Left forelimb (tissue), 1 donor: ENCODE measurements at regions not wholly inside any gene's neighbourhood (a gene's known extent, or its start where the extent isn't known, plus 50 kb on each side); places are given as distances from the start of the nearest gene placed in this dataset.
"Not testable (repeated sequence)": the region's sequence is repeated elsewhere in the genome, so short reads cannot be mapped to it uniquely, and the experiment has no call there.

Experiments used
- DNase-seq: peaks from one replicate; pipeline ENCODE4 v3.0.0-alpha.2; 2018; ENCODE audit warnings: low spot score

DNA sequence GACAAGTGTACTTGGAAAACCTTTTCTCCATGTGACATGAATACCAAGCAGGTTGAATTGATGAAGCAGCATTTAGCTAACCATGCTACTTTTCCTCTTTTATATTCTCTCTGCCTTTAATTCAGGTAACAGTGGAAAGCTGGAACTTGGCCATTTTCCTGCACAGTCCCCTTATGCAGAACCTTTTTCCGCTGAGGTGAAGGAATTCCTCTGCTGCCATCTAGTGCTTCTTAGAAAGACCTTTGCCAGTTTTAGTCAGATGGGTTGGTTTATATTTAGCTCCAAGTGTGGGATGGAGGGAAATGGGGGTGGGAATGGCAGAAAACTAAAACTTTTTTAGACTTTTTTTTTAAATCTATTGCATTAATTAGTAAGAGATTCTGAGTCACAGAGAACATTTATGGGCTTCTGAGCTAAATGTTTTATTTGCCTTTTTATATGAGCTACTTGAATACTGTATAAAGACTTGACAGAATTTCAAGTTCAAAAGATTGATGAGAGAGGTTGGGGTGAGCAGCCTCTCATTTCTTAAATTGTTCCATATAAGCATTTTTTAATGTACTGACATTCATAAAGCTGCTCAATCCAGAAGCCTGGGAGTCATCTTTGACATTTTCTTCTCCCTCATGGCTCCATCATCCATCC lies 153.9 kb upstream of the ZC3H12C start:
- DNase-seq: no peak

DNA sequence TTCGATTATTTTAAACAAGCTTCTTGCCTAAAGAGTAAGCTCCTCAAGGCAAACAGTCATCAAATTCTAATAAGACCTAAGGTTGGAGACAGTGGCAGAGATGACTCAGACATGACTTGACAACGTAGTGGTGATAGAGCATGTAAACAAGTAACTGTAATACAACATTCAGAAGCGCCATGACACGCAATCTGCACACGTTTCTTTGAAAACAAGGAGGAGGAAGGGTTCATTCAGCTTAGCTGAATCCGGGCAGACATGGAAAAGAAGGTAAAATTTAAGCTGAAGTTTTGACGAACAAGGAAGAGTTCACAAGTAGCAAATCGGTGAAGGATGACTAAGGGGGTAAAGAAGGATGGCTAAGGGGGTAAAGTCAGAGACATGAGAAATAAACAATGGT lies 152.4 kb upstream of the ZC3H12C start:
- no peak for DNase-seq

DNA sequence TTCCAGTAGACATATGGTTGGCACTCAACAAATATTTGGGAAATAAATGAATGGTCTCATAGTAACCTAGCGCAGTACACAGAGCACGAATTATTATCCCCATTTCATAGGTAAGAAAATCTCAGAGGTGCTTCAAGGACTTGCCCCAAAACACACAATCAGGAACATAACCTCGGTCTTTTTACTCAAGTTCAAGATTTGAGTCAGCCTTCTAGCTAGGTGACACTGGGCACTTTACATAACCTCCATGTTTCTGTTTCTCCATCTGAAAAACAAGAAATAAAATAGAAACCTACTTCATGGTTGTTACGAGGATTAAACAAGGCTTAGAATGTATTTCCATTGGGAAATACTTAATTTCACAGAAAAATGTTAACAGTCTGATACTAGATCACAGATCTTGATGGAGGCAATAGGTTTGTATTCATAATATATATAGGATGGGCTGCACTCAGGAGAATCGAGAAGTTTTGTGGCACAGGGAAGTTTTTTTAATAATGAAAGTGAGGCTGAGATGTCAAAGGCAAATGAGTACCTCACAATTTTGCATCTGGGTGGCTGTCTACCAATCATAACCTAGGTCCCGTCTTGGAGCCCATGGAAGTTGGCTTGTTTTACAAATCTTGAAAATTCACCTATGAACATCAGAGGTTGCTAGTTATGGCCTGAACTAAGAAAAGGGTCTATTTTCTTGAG lies 147.4 kb upstream of the ZC3H12C start:
- no peak for DNase-seq

DNA sequence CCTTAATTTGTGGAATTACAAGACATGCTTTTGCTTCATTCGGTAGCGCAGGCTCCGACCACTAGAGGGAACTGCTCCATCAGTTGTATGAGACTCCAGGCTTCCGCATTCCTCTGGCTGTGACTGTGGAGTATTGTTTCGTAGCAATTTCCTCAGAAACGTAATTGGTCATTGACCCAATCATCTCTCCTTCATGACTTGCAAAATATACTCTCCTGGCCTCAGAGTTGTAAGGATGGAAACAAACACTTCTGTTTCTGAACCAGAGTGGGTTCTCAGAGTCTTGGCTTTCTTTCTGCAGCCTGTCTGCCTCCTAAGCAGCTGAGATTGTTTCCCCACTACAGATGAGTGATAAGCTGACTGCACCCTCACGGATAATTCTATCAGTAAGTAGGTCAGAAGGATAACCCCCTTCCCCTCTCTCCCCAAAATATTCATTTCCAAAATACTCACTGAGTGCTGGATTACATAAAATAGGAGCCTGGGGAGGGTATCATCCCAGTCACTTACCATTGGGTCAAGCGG lies 146.8 kb upstream of the ZC3H12C start:
- DNase-seq: peak; percentile 86

DNA sequence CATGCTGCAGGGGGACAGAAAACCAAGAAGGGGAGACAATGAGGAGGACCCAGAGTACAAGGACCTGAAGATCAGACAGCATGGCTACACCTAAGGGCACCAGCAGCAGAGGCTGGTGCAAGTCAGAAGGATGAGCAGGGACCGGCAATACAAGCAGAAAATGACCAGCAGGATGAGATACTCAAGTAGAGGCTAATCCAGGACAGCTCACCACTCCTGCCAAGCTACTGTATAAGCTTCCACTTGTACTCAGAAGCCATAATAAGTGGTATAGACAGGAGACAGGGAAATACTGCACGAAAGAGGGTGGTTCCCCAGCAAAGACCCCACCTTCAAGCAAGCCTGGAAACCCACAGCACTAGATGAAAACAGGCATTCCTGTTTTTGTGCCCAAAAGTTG lies 138.7 kb upstream of the ZC3H12C start:
- no peak for DNase-seq

DNA sequence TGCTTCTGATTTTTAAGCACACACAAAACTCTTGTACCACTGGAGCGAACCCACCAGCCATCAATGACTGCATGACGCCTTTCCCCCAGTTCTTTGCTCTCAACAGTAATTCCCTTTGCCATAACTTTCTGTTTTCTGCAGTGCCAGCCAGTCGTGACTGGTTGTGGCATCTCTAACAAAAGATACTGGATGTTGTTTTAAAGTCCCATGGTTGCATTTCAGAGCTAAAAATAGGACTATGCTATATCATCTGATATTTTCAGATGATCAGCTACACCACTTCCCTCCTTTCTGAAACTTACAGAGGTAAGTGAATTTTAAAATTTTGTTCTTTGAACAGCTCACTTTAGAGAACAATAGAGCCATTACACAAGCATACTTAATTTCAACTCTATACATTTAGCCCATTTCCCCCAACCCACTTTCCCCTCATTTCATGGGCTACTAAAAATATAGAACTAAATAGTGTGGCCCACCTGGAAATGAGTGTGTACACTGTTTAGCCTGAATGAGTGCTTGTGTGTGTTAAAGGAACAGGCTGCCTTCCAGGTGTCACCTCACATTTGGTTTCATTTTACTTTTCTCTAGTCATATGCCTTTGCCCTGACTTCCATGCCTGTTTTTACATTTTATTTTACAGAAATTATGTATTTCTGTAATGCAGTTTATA lies 136.9 kb upstream of the ZC3H12C start:
- DNase-seq: no peak

DNA sequence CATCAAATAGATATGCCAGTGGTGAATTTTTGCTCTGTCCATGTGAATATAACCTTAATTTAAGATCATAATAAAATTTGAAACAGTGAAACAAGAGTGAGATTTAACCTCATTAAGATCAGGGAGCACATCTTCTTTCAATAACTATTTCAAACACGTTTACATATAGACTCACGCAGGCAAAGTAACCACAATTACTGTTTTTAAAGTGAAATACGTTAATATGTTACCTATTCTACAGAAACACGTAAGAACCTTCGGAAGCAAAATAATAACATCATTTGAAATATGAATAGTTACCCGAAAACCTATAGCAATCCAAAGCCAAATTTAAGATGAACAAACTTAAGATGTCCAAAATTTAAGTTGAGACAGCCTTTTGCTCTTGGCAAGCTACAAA lies 136.2 kb upstream of the ZC3H12C start:
- no peak for DNase-seq

DNA sequence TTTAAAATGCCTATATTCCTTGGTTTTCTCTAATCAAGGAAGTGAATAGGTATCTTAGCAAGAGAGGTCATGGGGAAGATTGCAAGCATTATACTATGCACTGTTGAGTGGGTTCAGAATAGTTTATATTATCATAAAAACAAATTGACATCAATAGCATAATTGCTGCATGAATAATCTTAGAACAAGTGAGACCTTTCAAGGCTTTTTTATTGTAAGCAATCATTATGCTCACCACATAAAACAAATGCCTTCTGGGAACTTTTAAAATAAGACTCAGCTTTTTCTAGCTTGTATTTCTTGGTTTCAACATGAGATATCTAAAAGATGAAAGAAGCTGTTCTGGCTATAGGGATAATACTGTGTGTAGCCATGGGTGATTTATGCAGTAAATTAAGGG lies 135.6 kb upstream of the ZC3H12C start:
- DNase-seq: no peak

DNA sequence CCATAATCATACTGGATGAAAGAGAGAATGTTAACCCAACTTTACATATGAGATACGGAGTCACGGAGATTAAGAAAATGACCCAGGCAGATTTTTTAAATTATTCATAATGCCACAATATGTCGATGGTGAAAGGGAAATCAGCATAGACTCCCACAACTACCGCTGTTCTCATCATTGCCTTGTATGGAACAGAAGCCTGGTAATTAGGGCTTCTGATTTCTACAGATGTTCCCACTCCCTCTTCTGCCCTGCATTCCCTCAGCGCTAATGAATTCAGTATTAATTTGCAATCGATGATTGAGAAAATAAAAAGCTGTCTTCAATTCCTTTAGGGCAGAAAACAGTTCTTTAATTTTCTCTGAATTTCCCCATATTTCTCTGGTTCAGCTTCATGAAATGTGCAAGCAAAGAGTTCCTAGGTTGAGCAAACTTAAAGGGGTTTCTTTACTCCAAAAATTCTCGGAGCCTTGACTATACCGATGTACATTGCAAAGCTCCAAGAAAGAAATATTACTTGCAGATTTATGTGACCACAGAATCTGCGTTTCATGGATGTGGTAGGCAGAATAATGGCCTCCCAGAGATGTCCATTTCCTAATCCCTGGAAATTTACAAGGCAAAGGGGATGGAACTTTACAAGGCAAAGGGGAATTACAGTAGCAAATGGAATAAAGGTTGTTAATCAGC lies 134.9 kb upstream of the ZC3H12C start:
- DNase-seq: no peak

DNA sequence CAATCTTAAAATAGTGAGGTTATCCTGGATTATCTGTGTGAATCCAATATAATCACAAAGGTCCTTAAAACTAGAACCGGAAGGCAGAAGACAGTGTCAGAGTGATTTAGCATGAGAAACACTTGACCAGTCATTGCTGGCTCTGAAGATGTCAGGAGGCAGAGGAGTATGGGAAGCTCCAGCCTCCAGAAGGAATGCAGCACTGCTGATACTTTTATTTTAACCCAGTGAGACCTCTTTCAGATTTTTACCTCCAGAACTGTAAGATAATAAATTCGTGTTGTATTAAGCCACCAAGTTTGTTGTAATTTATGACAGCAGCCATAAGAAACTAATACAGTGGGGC lies 134.4 kb upstream of the ZC3H12C start:
- DNase-seq: no peak

DNA sequence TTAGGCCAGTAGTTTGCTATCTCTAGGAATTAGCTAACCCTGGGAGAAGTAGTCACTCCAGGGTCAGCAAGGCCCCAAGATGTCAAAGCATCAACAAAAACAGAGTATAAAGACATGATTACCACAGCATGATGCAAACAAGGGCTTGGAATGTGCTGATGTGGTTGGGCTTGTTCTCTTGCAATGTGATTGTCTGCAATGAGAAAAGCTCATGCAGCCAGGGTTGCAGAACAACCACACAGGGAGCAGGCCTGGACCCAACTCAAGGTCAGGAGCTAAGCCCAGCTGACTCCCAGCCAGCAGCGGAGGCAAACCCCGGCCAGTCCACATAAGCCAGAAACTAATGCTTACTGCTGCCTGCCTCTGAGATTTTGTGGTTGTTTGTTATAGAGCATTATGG lies 132.4 kb upstream of the ZC3H12C start:
- no peak for DNase-seq

DNA sequence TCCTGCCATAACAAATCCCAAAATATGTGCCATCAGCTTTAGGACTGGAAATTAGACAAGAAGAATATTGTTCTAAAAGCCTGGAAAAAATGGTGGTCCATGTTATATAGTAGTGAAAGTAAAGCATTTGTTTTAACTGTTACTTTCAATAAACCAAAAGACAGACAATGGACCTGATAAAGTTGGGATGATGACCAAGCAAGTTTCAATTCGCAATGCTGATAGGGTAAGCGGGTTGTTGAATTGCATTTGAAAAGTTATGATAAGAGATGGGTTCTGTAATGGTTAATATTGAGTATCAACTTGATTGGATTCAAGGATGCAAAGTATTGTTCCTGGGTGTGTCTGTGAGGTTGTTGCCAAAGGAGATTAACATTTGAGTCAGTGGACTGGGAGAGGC lies 131.9 kb upstream of the ZC3H12C start:
- no peak for DNase-seq

DNA sequence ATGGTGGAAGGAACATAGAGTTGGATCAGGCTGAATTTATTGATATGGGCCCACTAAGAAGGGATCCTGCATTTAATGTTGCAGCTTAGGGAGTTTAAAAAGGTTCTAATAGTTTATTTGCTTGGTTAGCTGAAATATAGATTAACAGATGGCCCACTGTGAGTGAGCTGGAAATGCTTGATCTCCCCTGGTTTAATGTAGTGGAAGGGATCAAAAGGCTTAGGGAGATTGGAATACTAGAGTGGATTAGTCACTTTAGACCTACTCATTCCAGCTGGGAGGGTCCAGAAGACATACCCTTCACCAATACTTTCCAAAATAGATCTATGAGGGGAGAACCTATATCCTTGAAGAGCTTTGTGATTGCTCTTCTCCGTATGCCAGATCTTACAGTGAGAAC lies 130.1 kb upstream of the ZC3H12C start:
- no peak for DNase-seq

DNA sequence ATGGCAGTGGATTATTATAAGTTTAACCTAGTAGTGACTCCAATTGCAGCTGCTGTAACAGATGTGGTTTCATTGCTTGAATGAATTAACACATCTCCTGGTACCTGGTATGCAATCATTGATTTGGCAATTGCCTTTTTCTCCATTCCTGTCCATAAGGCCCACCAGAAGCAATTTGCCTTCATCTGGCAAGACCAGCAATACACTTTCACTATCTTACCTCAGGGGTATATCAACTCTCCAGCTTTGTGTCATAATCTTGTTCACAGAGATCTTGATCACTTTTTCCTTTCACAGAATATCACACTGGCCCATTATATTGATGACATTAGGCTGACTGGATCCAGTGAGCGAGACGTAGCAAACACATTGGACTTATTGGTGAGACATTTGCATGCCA lies 128.7 kb upstream of the ZC3H12C start:
- DNase-seq: no peak

DNA sequence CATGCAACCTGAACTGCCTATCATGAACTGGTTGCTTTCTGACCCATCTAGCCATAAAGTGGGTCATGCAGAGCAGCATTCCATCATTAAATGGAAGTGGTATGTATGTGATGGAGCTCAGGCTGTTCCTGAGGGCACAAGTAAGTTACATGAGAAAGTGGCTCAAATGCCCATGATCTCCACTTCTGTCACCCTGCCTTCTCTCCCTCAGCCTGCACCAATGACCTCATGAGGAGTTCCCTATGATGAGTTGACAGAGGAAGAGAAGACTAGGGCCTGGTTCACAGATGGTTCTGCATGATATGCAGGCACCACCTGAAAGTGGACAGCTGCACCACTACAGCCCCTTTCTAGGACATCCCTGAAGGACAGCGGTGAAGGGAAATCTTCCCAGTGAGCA lies 127.7 kb upstream of the ZC3H12C start:
- not testable (repeated sequence) for DNase-seq

DNA sequence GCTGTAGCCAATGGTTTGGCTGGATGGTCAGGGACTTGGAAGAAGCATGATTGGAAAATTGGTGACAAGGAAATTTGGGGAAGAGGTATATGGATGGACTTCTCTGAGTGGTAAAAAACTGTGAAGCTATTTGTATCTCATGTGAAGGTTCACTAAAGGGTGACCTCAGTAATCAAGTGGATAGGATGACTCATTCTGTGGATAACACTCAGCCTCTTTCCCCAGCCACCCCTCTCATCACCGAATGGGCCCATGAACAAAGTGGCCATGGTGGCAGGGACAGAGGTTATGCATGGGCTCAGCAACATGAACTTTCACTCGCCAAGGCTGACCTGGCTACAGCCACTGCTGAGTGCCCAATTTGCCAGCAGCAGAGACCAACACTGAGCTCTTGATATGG lies 127.3 kb upstream of the ZC3H12C start:
- not testable (repeated sequence) for DNase-seq

DNA sequence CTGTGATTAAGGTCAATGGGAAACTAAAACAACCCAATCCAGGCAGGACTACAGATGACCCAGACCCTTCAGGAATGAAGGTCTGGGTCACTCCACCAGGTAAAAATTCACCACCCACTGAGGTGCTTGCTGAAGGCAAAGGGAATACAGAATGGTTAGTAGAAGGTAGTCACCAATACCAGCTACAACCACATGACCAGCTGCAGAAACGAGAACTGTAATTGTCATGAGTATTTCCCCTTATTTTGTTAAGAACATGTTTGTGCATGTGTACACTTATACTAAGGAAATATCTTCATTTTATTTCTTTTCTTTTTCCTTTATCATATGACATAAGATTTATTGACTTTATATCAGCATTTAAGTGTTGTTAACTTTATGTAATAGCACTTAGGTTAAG lies 126.1 kb upstream of the ZC3H12C start:
- DNase-seq: not testable (repeated sequence)

DNA sequence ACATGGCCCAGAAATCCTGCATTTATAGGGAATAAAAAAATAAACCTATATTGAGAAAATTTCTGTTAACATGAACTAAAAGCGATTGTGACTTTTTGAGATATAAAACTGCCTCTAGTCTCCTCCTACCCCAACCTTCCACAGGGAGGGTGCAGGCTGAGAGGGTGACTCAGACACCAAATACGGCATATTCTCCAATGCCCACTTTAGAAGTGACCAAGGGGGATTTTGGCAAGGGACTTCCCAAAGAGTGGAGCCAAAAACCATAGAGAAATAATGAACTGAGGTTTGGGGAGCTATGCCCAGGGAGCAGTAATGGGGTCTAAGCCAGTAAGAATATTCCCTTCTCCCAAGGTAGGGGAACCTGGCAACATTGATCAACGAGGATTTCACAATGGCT lies 124.9 kb upstream of the ZC3H12C start:
- no peak for DNase-seq

DNA sequence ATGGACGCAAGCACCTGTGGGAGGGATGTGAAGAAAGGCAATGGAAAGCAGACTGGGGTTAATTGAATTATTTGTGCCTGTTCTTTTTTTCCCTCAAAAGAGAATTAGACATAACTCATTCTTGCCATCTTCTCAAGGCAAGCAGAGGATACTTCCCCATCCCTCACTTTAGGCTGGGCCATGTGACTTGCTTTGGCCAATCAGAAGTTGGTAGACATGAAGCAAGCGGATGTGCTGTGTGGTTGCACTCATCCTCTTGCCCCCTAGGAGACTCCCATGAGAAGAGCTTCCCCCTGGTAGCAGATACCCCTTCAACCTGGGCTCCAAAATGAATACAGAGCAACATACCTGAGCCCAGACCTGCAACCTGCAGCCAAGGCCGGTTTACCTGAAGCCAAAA lies 124.4 kb upstream of the ZC3H12C start:
- no peak for DNase-seq

DNA sequence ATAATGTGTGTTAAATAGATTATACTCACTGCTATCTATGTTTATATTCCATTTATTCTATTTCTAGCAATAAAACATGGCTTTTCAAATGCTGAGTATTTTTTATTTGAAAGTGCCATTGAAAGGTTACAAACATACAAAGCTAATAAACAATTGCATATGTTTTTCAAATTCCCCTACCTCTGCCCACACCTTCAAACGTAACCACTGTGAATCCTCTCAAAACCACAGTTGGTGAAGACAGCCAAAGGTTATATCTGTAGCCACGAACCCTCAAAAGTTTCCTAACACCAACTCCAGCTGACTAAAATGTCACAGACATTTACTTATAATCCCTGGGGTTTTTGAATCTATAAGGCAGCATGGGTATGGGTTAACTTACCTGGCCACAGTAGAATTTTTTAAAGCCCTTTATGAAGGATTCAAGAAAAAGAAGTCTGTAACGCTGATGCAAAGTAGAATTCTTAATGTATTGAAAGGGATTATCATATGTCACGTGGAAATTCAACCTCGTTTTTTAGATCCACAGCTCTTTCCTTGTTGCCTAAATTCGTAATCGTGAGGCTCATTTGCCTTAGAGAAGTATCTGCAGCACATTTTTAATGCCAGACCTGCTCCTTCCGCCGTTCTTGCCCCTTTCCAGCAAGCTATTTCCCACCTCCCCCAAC lies 122.5 kb upstream of the ZC3H12C start:
- no peak for DNase-seq

DNA sequence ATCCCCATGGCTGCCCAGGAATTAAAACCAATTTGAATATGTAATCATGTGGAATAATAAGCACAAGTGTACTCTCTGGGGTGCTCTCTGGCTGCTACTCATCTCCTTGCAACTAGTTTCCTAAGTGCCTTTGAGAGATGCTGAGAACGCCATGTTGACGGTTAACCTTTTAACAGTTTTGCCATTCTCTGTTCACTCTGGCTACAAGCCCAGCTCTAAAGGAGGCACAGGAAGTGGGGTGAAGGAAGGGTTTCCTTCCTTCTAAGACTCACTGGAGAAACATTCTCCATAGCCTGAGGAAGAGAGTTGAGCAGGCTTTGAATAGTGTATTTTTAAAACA lies 122.0 kb upstream of the ZC3H12C start:
- DNase-seq: no peak

DNA sequence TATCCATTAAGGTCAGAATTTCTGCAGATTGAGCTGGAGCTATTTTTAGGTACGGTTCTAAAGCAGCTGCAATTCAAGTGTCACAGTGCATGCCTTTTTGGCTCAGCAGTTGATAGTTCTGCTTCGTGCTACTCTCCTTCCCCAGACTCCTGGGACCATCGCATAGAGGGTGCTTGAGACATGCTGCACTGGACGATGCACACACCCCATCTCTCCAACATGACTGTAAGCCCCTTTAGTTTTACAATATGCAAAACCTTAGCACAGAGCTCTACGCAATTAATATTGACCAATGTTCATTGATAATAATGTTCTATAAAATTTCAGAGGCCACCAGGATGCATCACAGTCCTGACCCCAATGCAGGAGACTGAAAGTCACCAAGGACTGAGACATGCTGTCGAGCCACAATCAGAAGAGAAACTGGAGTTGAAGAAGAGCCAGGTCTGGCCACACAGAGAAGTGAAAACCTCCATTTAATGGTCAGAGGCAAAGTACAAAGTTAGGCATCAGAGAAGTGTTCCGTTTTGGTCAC lies 120.9 kb upstream of the ZC3H12C start:
- DNase-seq: no peak
